ENCODE measurements at regions not wholly inside any gene's neighbourhood (a gene's known extent, or its start where the extent isn't known, plus 50 kb on each side); places are given as distances from the start of the nearest gene placed in this dataset.

- H3K27ac ChIP-seq (ENCODE audit: extremely low read depth, low read depth, low read length), result no peak overlapping the region
- no peaks in the 10 kb centered on the region for H3K27me3 ChIP-seq (ENCODE audit: control insufficient read depth in 2 of 2, insufficient read depth in 2 of 2, low read length in 2 of 2)
- H3K36me3 ChIP-seq (ENCODE audit: control insufficient read depth, insufficient read depth, low read length), result no peaks in the 10 kb centered on the region
- H2AFZ ChIP-seq (ENCODE audit: low read depth, low read length), result no peak overlapping the region
- ChIA-PET CTCF (ENCODE audit: low intra/inter-chr PET ratio) (no interaction called here), POLR2A (no interaction called here)
- no peaks in the 10 kb centered on the region for H3K4me1 ChIP-seq (replicated peaks in 1 of 2; ENCODE audit: control insufficient read depth in 2 of 2, insufficient read depth in 2 of 2, low read length in 2 of 2)
- no peaks in the 10 kb centered on the region for H3K79me2 ChIP-seq (ENCODE audit: control insufficient read depth, insufficient read depth, low read length)
- H4K20me1 ChIP-seq (replicated peaks; ENCODE audit: control insufficient read depth, insufficient read depth, low read length), result no peaks in the 10 kb centered on the region
- 0% methylated on average over 1 of the region's 1 CpG for WGBS (ENCODE audit: insufficient coverage, low coverage, missing lambda C conversion rate)
- no peak overlapping the region for H3K4me2 ChIP-seq (ENCODE audit: insufficient read depth, low read length)
- no peak for ATAC-seq
- FAIRE-seq, result no peak
- no peaks in the 10 kb centered on the region for H3K9me3 ChIP-seq (replicated peaks; ENCODE audit: control insufficient read depth, insufficient read depth, low read depth, low read length)
- intact Hi-C loops (cut with micrococcal nuclease) (no loop called here), in situ Hi-C loops (cut with MboI) (no loop called here)
- DNase-seq (ENCODE audit: extremely low read depth in 1 of 4, low spot score in 3 of 4), result no peak
- H3K4me3 ChIP-seq, result no peak overlapping the region
- H3K9ac ChIP-seq (ENCODE audit: insufficient read depth in 1 of 2, low read depth in 2 of 2, low read length in 2 of 2), result no peak overlapping the region
- no TSS peak for BruUV-seq (replicated peaks)
- no peaks in the 10 kb centered on the region for H3K9me1 ChIP-seq (ENCODE audit: control insufficient read depth, insufficient read depth, low read length)
- TF ChIP-seq HNRNPL (IDR thresholded peaks at IDR 0.05; ENCODE audit: low read depth, low read length) (no peak), CEBPZ (IDR thresholded peaks at IDR 0.05; ENCODE audit: borderline replicate concordance, low read depth, low read length) (no peak), KAT7 (CRISPR knock-in tag; IDR thresholded peaks at IDR 0.05; ENCODE audit: borderline replicate concordance) (no peak), RBBP5 (IDR thresholded peaks at IDR 0.05; ENCODE audit: borderline replicate concordance, insufficient read depth, low read length, poor library complexity, severe bottlenecking) (no peak), NR0B1 (IDR thresholded peaks at IDR 0.05; ENCODE audit: partially characterized antibody) (no peak), FOXJ2 (tag; IDR thresholded peaks at IDR 0.05) (no peak), ZNF778 (CRISPR knock-in tag; IDR thresholded peaks at IDR 0.05) (no peak), YBX1 (IDR thresholded peaks at IDR 0.05) (no peak), ZSCAN32 (CRISPR knock-in tag; IDR thresholded peaks at IDR 0.05) (no peak), ZFP1 (CRISPR knock-in tag; IDR thresholded peaks at IDR 0.05) (no peak)
- TF ChIP-seq, protein P1, sequence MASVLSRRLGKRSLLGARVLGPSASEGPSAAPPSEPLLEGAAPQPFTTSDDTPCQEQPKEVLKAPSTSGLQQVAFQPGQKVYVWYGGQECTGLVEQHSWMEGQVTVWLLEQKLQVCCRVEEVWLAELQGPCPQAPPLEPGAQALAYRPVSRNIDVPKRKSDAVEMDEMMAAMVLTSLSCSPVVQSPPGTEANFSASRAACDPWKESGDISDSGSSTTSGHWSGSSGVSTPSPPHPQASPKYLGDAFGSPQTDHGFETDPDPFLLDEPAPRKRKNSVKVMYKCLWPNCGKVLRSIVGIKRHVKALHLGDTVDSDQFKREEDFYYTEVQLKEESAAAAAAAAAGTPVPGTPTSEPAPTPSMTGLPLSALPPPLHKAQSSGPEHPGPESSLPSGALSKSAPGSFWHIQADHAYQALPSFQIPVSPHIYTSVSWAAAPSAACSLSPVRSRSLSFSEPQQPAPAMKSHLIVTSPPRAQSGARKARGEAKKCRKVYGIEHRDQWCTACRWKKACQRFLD (CRISPR knock-in tag; IDR thresholded peaks at IDR 0.05), result no peak
- TF ChIP-seq, protein P2, sequence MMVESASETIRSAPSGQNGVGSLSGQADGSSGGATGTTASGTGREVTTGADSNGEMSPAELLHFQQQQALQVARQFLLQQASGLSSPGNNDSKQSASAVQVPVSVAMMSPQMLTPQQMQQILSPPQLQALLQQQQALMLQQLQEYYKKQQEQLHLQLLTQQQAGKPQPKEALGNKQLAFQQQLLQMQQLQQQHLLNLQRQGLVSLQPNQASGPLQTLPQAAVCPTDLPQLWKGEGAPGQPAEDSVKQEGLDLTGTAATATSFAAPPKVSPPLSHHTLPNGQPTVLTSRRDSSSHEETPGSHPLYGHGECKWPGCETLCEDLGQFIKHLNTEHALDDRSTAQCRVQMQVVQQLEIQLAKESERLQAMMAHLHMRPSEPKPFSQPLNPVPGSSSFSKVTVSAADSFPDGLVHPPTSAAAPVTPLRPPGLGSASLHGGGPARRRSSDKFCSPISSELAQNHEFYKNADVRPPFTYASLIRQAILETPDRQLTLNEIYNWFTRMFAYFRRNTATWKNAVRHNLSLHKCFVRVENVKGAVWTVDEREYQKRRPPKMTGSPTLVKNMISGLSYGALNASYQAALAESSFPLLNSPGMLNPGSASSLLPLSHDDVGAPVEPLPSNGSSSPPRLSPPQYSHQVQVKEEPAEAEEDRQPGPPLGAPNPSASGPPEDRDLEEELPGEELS (CRISPR knock-in tag; IDR thresholded peaks at IDR 0.05; ENCODE audit: borderline replicate concordance), result no peak
- TF ChIP-seq, protein P3, sequence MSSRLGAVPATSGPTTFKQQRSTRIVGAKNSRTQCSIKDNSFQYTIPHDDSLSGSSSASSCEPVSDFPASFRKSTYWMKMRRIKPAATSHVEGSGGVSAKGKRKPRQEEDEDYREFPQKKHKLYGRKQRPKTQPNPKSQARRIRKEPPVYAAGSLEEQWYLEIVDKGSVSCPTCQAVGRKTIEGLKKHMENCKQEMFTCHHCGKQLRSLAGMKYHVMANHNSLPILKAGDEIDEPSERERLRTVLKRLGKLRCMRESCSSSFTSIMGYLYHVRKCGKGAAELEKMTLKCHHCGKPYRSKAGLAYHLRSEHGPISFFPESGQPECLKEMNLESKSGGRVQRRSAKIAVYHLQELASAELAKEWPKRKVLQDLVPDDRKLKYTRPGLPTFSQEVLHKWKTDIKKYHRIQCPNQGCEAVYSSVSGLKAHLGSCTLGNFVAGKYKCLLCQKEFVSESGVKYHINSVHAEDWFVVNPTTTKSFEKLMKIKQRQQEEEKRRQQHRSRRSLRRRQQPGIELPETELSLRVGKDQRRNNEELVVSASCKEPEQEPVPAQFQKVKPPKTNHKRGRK (tag; IDR thresholded peaks at IDR 0.05), result no peak
Observed at GRCh38 chr7:94253686-94254085, 141.0 kb upstream of the COL1A2 start.
